Forelimb muscle (tissue), 1 donor: ENCODE measurements at regions not wholly inside any gene's neighbourhood (a gene's known extent, or its start where the extent isn't known, plus 50 kb on each side); places are given as distances from the start of the nearest gene placed in this dataset.

Experiments used
- DNase-seq: peaks from one replicate; pipeline ENCODE4 v3.0.0-alpha.2; 2013; ENCODE audit warnings: low read depth

GRCh38 chr17:71325117-71325516 is 795.7 kb upstream of the SOX9 start:
- no peak for DNase-seq

GRCh38 chr17:71325886-71326285 is 794.9 kb upstream of the SOX9 start:
- DNase-seq: no peak

- DNase-seq: no peak
Observed at GRCh38 chr17:71327376-71328059, 793.3 kb upstream of the SOX9 start.

GRCh38 chr17:71329310-71330098 is 791.3 kb upstream of the SOX9 start:
- no peak for DNase-seq

GRCh38 chr17:71330099-71330375 is 790.8 kb upstream of the SOX9 start:
- no peak for DNase-seq

GRCh38 chr17:71331754-71332325 is 789.0 kb upstream of the SOX9 start:
- DNase-seq: no peak

GRCh38 chr17:71334048-71334751 is 786.6 kb upstream of the SOX9 start:
- no peak for DNase-seq

GRCh38 chr17:71335212-71335611 is 785.6 kb upstream of the SOX9 start:
- no peak for DNase-seq

- DNase-seq: no peak
Observed at GRCh38 chr17:71337938-71338337, 782.9 kb upstream of the SOX9 start.

- no peak for DNase-seq
Observed at GRCh38 chr17:71338396-71338795, 782.4 kb upstream of the SOX9 start.

- DNase-seq: no peak
Observed at GRCh38 chr17:71339206-71339605, 781.6 kb upstream of the SOX9 start.

- no peak for DNase-seq
Observed at GRCh38 chr17:71342737-71343136, 778.1 kb upstream of the SOX9 start.

- no peak for DNase-seq
Observed at GRCh38 chr17:71349908-71350600, 770.8 kb upstream of the SOX9 start.

- DNase-seq: no peak
Observed at GRCh38 chr17:71360301-71360700, 760.5 kb upstream of the SOX9 start.

GRCh38 chr17:71361656-71362450 is 759.0 kb upstream of the SOX9 start:
- DNase-seq: no peak

GRCh38 chr17:71363661-71364060 is 757.2 kb upstream of the SOX9 start:
- DNase-seq: no peak

GRCh38 chr17:71371809-71372208 is 749.0 kb upstream of the SOX9 start:
- no peak for DNase-seq

- no peak for DNase-seq
Observed at GRCh38 chr17:71375948-71376347, 744.9 kb upstream of the SOX9 start.

GRCh38 chr17:71376933-71377332 is 743.9 kb upstream of the SOX9 start:
- DNase-seq: no peak

- DNase-seq: no peak
Observed at GRCh38 chr17:71378036-71378435, 742.8 kb upstream of the SOX9 start.

- no peak for DNase-seq
Observed at GRCh38 chr17:71378741-71379140, 742.1 kb upstream of the SOX9 start.
